ENCODE measurements at regions not wholly inside any gene's neighbourhood (a gene's known extent, or its start where the extent isn't known, plus 50 kb on each side); places are given as distances from the start of the nearest gene placed in this dataset.

- no peak for TF ChIP-seq CTCF (IDR thresholded peaks at IDR 0.05)
Observed at GRCh38 chrX:26328608-26329319, 112.8 kb downstream of the MAGEB5 start.

GRCh38 chrX:26309262-26309661, 93.3 kb downstream of the MAGEB5 start:
- TF ChIP-seq CTCF (IDR thresholded peaks at IDR 0.05), result no peak

GRCh38 chrX:26295425-26295824, 79.5 kb downstream of the MAGEB5 start:
- TF ChIP-seq CTCF (IDR thresholded peaks at IDR 0.05), result no peak

GRCh38 chrX:26286836-26287235, 70.9 kb downstream of the MAGEB5 start:
- TF ChIP-seq CTCF (IDR thresholded peaks at IDR 0.05), result no peak
